Transverse colon (tissue), 4 donors: ENCODE measurements at regions not wholly inside any gene's neighbourhood (a gene's known extent, or its start where the extent isn't known, plus 50 kb on each side); places are given as distances from the start of the nearest gene placed in this dataset.

Experiments used
- POLR2A ChIP-seq: fragments of 450-650 bp; IDR thresholded peaks from one replicate; pipeline ENCODE4 v1.6.1; 2016; ENCODE audit warnings: antibody characterized with exemption, mild to moderate bottlenecking, moderate library complexity
- POLR2AphosphoS5 ChIP-seq, 3 donors: sonication (generic); formaldehyde crosslinking; IDR thresholded peaks; one replicate each; pipeline ENCODE4 v1.6.1; 2016; ENCODE audit warnings: antibody characterized with exemption in 3 of 3
- TF ChIP-seq, protein P1 (sequence below), 5 experiments: fragments of 200-600 bp in 3 of 5; fragments of 450-650 bp in 2 of 5; sonication (generic) in 3 of 5; IDR thresholded peaks; 1 replicate in 2 of 5; 2 replicates in 3 of 5; pipeline ENCODE4 v1.5.1; 2016 to 2017; ENCODE audit warnings: antibody characterized with exemption in 5 of 5, inconsistent platforms in 3 of 5, mild to moderate bottlenecking in 2 of 5, moderate library complexity in 1 of 5

DNA sequence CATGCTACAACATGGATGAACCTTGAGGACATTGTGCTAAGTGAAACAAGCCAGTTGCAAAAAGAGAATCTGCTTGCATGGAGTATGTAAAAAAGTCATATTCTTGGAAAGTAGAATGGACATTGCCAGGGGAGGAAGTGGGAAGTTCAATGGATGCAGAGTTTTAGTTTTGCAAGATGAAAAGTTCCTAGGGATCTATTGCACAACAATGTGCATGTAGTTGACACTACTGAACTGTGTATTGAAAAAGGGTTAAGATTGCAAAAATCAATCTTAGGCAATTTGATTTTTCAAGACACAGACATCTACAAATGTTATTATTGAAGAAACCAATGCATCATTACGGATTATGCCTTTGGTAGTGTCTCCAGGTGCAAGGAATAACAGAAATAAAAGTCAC lies 50.3 kb upstream of the MAGI3 start:
- TF ChIP-seq POLR2AphosphoS5 (IDR thresholded peaks at IDR 0.05) (no peak), POLR2A (no peak)
- TF ChIP-seq, protein P1, sequence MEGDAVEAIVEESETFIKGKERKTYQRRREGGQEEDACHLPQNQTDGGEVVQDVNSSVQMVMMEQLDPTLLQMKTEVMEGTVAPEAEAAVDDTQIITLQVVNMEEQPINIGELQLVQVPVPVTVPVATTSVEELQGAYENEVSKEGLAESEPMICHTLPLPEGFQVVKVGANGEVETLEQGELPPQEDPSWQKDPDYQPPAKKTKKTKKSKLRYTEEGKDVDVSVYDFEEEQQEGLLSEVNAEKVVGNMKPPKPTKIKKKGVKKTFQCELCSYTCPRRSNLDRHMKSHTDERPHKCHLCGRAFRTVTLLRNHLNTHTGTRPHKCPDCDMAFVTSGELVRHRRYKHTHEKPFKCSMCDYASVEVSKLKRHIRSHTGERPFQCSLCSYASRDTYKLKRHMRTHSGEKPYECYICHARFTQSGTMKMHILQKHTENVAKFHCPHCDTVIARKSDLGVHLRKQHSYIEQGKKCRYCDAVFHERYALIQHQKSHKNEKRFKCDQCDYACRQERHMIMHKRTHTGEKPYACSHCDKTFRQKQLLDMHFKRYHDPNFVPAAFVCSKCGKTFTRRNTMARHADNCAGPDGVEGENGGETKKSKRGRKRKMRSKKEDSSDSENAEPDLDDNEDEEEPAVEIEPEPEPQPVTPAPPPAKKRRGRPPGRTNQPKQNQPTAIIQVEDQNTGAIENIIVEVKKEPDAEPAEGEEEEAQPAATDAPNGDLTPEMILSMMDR (IDR thresholded peaks at IDR 0.05) = no peak
